Sigmoid colon (tissue), 3 donors: ENCODE measurements at regions not wholly inside any gene's neighbourhood (a gene's known extent, or its start where the extent isn't known, plus 50 kb on each side); places are given as distances from the start of the nearest gene placed in this dataset.

ENCODE experiments used
- CTCF ChIP-seq, 4 experiments: fragments of 450-650 bp in 3 of 4; fragments of 200-600 bp in 1 of 4; IDR thresholded peaks; one replicate each; pipeline ENCODE4 v1.5.1; 2016 to 2019; ENCODE audit warnings: antibody characterized with exemption in 4 of 4, mild to moderate bottlenecking in 3 of 4, moderate library complexity in 2 of 4
- POLR2A ChIP-seq, 2 donors: fragments of 450-650 bp; IDR thresholded peaks; one replicate each; pipeline ENCODE4 v1.6.1; 2016; ENCODE audit warnings: antibody characterized with exemption in 2 of 2, mild to moderate bottlenecking in 2 of 2, moderate library complexity in 2 of 2

- TF ChIP-seq CTCF (IDR thresholded peaks at IDR 0.05) (no peak), POLR2A (IDR thresholded peaks at IDR 0.05) (no peak)
Observed at GRCh38 chr20:56816349-56816748, 187.2 kb downstream of the TFAP2C start.
